Activated B cell treated with CpG ODN at 0.5 μM for 24 hours (primary cell): ENCODE measurements at regions not wholly inside any gene's neighbourhood (a gene's known extent, or its start where the extent isn't known, plus 50 kb on each side); places are given as distances from the start of the nearest gene placed in this dataset.

ENCODE experiments used
- ATAC-seq: fragments of 200-7000 bp; cut with Tn5 transposase; one replicate; pipeline ENCODE4 v1.10.0; 2021; ENCODE audit warnings: low read depth, mild to moderate bottlenecking, moderate library complexity
- CTCF ChIA-PET: fragments of 350-600 bp; sonication (Branson Sonifier 250); formaldehyde crosslinking; loops from one replicate; lab custom pipeline; 2021; ENCODE audit warnings: antibody characterized with exemption; lab: Charles Lee
- POLR2A ChIA-PET: fragments of 350-600 bp; sonication (Branson Sonifier 250); formaldehyde crosslinking; loops from one replicate; lab custom pipeline; 2021; ENCODE audit warnings: antibody characterized with exemption; lab: Charles Lee
- DNase-seq: peaks from one replicate; pipeline ENCODE4 v3.0.0; 2022
- H3K27ac Mint-ChIP-seq: one replicate; pipeline ENCODE4 v1.8.0; 2020; ENCODE audit warnings: mixed read lengths
- H3K27me3 Mint-ChIP-seq: one replicate; pipeline ENCODE4 v1.8.0; 2021; ENCODE audit warnings: mixed read lengths
- H3K36me3 Mint-ChIP-seq: one replicate; pipeline ENCODE4 v1.8.0; 2021; ENCODE audit warnings: low read depth, mixed read lengths
- H3K4me1 Mint-ChIP-seq: one replicate; pipeline ENCODE4 v1.8.0; 2021; ENCODE audit warnings: mixed read lengths
- H3K4me3 Mint-ChIP-seq: one replicate; pipeline ENCODE4 v1.8.0; 2020; ENCODE audit warnings: mild to moderate bottlenecking, mixed read lengths
- H3K9me3 Mint-ChIP-seq: one replicate; pipeline ENCODE4 v1.8.0; 2020; ENCODE audit warnings: mixed read lengths
- intact Hi-C: fragments of 100-400 bp; cut with micrococcal nuclease; formaldehyde crosslinking; loops from one replicate; pipeline ENCODE4 v1.15.1; 2024
- TF ChIP-seq, protein P1 (sequence below): fragments of 200-600 bp; IDR thresholded peaks from one replicate; pipeline ENCODE4 v1.8.0; 2022; ENCODE audit warnings: antibody characterized with exemption, mild to moderate bottlenecking

DNA sequence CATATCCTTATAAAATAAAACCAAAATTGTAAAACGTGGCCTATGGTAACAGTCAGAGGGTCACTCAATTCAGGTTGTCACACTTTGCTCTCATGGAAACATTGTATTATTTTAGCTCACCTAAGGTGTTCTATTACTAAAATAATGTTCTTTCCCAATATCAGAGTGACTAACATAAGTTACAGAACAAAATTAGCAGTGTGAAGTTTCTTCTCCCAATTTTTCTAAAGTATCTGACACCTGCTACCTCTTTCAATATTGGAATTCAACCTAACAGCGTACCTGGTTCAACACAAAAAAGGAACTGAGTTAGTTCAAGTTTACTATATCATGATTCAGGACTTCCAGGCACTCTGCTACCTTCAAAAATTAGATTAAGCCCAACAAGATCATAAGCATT is 190.4 kb downstream of the ZEB2 start:
- Mint-ChIP-seq H3K27ac (no peak overlapping the region), H3K27me3 (no peaks in the 10 kb centered on the region), H3K36me3 (peaks cover 9% of the 10 kb centered on the region), H3K9me3 (no peaks in the 10 kb centered on the region), H3K4me3 (no peak overlapping the region), H3K4me1 (peaks cover 39% of the 10 kb centered on the region)
- TF ChIP-seq, protein P1, sequence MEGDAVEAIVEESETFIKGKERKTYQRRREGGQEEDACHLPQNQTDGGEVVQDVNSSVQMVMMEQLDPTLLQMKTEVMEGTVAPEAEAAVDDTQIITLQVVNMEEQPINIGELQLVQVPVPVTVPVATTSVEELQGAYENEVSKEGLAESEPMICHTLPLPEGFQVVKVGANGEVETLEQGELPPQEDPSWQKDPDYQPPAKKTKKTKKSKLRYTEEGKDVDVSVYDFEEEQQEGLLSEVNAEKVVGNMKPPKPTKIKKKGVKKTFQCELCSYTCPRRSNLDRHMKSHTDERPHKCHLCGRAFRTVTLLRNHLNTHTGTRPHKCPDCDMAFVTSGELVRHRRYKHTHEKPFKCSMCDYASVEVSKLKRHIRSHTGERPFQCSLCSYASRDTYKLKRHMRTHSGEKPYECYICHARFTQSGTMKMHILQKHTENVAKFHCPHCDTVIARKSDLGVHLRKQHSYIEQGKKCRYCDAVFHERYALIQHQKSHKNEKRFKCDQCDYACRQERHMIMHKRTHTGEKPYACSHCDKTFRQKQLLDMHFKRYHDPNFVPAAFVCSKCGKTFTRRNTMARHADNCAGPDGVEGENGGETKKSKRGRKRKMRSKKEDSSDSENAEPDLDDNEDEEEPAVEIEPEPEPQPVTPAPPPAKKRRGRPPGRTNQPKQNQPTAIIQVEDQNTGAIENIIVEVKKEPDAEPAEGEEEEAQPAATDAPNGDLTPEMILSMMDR: no peak
- intact Hi-C loops: no loop called here
- ChIA-PET CTCF (no interaction called here), POLR2A (no interaction called here)
- ATAC-seq (no peak), DNase-seq (no peak)

DNA sequence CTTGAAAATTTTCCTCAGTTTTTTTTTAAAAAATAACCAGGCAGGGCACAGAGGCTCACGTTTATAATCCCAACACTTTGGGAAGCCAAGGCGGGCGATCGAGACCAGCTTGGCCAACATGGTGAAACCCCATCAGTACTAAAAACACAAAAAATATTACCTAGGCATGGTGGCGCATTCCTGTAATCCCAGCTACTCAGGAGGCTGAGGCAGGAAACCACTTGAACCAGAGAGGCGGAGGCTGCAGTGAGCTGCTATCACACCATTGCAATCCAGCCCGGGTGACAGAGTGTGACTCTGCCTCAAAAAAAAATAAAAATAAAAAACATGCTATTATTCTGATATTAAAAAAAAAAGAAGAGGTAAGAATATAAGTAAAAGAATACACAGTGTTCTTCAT is 191.0 kb downstream of the ZEB2 start:
- ChIA-PET CTCF (no interaction called here), POLR2A (interaction anchor here (0.8 kb wide), 1 partner anchor 13 kb away, joined by 3 read pairs; no protein-coding TSS in a partner anchor)
- DNase-seq (no peak), ATAC-seq (no peak)
- intact Hi-C loops: no loop called here
- Mint-ChIP-seq H3K4me1 (peaks cover 45% of the 10 kb centered on the region), H3K36me3 (peaks cover 9% of the 10 kb centered on the region), H3K9me3 (no peaks in the 10 kb centered on the region), H3K4me3 (no peak overlapping the region), H3K27ac (no peak overlapping the region), H3K27me3 (no peaks in the 10 kb centered on the region)
- TF ChIP-seq, protein P1: no peak

DNA sequence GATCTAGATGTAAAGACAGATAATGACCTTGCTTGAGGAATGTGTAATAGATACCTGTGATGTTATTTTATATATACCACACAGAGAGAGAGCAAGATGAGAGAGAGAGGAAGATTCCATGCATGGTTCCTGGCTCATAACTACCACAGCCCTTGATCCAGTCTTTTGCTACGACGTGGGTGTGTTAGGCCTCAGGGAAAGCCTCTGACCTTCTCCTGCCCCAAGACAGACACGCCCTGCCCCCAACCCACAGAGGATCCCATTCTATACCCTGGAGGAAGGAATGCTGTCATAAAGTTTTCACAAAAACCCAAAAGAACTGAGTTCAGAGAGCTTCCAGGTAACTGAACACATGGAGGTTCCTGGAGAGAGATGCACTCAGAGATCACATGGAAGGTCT is 193.1 kb downstream of the ZEB2 start:
- Mint-ChIP-seq H3K27ac (no peak overlapping the region), H3K36me3 (peaks cover 7% of the 10 kb centered on the region), H3K4me3 (no peak overlapping the region), H3K9me3 (no peaks in the 10 kb centered on the region), H3K27me3 (no peaks in the 10 kb centered on the region), H3K4me1 (peaks cover 52% of the 10 kb centered on the region)
- TF ChIP-seq, protein P1: no peak
- intact Hi-C loops: no loop called here
- ATAC-seq (no peak), DNase-seq (no peak)
- ChIA-PET POLR2A (interaction anchor here (0.7 kb wide), 1 partner anchor 131 kb away, joined by 4 read pairs; no protein-coding TSS in a partner anchor), CTCF (no interaction called here)

DNA sequence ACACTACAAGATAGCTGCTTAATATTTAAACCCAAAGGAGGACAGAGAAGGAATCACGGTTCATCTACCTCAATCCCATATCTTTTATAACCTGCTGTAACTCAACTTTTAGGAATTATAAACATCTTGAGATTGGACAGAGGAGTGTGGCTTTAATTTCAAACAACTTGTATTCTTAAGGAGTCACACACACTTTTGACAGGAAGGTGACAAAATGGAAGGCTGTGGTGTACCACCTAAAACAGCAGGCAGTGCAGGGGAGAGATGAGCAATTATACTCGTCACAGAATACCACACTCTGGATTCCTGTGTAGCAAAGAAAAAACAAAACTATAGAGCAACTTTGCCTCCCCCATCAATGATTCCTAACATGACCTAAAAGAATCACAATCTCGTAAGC is 194.8 kb downstream of the ZEB2 start:
- Mint-ChIP-seq H3K36me3 (peaks cover 3% of the 10 kb centered on the region), H3K27ac (peak overlapping the region; percentile 71), H3K4me3 (peak overlapping the region; percentile 6), H3K27me3 (no peaks in the 10 kb centered on the region), H3K4me1 (peaks cover 54% of the 10 kb centered on the region), H3K9me3 (no peaks in the 10 kb centered on the region)
- CTCF ChIA-PET: no interaction called here
- ATAC-seq (peak; percentile 60), DNase-seq (no peak)
- POLR2A ChIA-PET: interaction anchor here (0.7 kb wide), 1 partner anchor 86 kb away, joined by 5 read pairs; no protein-coding TSS in a partner anchor
- TF ChIP-seq, protein P1: no peak
- intact Hi-C loops: loop anchor here (1.0 kb wide), 1 partner anchor 13 kb away; no protein-coding TSS in a partner anchor

DNA sequence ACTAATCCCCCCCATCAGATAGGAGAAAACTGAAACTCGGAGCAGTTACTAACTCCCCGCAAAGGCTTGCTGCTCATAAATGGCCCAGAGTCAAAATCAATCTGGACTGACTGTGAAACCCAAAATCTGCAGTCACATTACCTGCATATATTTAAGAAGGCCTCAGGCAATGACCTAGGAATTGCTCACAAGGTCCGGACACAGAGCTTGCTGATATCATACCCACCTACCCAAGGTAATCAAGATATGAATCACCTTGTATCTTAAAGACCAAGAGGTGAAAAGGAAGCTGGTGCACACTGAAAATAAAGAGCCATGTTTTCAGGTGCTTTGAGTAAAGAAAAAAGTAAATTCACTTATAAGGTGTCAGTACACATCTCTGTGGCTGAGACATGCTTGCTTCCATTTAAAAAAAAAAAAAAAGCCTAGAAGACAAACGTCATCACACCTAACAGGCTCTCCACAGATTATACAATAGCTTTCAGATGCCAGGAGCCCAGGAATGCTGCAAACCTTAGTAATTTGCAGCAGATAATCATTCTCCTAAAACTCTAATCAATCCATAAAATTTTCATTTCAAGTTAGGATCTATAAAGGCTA is 195.4 kb downstream of the ZEB2 start:
- no peaks in the 10 kb centered on the region for H3K27me3 Mint-ChIP-seq
- CTCF ChIA-PET: no interaction called here
- ATAC-seq (peak; percentile 10), DNase-seq (no peak)
- H3K4me1 Mint-ChIP-seq: peaks cover 49% of the 10 kb centered on the region
- H3K27ac Mint-ChIP-seq: peak overlapping the region; percentile 71
- peaks cover 3% of the 10 kb centered on the region for H3K36me3 Mint-ChIP-seq
- TF ChIP-seq, protein P1: no peak
- peak overlapping the region; percentile 36 for H3K4me3 Mint-ChIP-seq
- POLR2A ChIA-PET: interaction anchor here (0.7 kb wide), 2 partner anchors 85 to 130 kb away, joined by 5 to 9 read pairs; no protein-coding TSS in a partner anchor
- intact Hi-C loops: loop anchor here (1.0 to 5.0 kb wide), 3 partner anchors 14 to 162 kb away; no protein-coding TSS in a partner anchor
- no peaks in the 10 kb centered on the region for H3K9me3 Mint-ChIP-seq
